Cardiac fibroblast (primary cell): ENCODE measurements at regions not wholly inside any gene's neighbourhood (a gene's known extent, or its start where the extent isn't known, plus 50 kb on each side); places are given as distances from the start of the nearest gene placed in this dataset.

Source experiments
- DNase-seq, 2 donors: peaks; one replicate each; pipeline versions ENCODE4 v3.0.0 to v3.0.0-alpha.2; 2010; ENCODE audit warnings: low read depth in 2 of 2
- H3K4me3 ChIP-seq, 2 donors: replicated peaks in 1 of 2; 1 replicate in 1 of 2; 2 replicates in 1 of 2; pipeline ENCODE4 v1.5.1; 2011; ENCODE audit warnings: low read depth in 2 of 2, low read length in 2 of 2, mild to moderate bottlenecking in 2 of 2, moderate library complexity in 1 of 2
- TF ChIP-seq, protein P1 (sequence below): IDR thresholded peaks from one replicate; pipeline ENCODE4 v1.5.1; 2011; ENCODE audit warnings: low read depth, mild to moderate bottlenecking, low read length, inconsistent platforms

GRCh38 chr22:47626428-47627390 lies 864.3 kb downstream of the TBC1D22A start:
- TF ChIP-seq, protein P1, sequence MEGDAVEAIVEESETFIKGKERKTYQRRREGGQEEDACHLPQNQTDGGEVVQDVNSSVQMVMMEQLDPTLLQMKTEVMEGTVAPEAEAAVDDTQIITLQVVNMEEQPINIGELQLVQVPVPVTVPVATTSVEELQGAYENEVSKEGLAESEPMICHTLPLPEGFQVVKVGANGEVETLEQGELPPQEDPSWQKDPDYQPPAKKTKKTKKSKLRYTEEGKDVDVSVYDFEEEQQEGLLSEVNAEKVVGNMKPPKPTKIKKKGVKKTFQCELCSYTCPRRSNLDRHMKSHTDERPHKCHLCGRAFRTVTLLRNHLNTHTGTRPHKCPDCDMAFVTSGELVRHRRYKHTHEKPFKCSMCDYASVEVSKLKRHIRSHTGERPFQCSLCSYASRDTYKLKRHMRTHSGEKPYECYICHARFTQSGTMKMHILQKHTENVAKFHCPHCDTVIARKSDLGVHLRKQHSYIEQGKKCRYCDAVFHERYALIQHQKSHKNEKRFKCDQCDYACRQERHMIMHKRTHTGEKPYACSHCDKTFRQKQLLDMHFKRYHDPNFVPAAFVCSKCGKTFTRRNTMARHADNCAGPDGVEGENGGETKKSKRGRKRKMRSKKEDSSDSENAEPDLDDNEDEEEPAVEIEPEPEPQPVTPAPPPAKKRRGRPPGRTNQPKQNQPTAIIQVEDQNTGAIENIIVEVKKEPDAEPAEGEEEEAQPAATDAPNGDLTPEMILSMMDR: no peak
- DNase-seq: no peak
- no peak overlapping the region for H3K4me3 ChIP-seq

DNA sequence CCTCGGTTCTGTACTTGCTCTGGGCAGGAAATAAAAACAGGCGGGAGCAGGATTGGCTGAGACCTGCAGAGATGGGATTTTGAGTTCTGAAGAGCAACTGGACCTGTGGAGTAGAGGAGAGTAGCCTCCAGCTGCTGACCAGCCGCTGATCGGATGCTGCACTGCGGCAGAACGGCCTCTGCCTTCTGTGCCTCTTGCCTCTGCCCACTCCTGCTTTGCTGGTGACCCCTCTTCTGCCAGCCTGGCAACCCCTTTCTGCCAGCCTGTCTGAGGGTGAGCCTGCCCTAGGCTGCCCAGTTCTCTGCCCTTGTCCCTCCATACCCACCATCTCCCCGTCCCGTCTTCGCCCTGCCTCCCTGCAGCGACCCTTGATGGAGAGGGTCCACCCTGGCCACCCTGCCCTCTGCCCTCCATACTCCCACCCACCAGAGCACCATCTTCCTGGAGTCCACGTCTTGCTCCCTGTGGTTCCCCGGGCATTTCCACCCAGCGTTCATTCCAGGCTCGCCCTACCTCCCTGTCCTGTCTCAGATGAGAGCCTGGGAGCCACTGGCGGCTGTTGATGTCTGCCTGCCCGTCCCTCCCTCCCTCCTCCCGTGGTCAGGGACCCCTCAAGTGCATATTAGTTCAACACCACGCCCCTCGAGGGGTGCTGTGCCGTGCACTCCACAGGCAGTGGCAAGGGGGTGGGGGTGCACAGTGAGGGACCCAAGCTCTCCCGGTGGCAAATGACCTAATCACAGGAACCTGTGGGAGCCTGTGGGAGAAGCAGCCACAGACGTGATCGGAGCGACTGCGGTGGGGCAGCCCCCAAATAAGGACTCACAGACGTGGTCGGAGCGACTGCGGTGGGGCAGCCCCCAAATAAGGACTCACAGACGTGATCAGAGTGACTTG lies 863.3 kb downstream of the TBC1D22A start:
- H3K4me3 ChIP-seq: no peak overlapping the region
- TF ChIP-seq, protein P1: no peak
- DNase-seq: no peak

GRCh38 chr22:47625013-47625385 lies 862.5 kb downstream of the TBC1D22A start:
- no peak overlapping the region for H3K4me3 ChIP-seq
- TF ChIP-seq, protein P1: no peak

DNA sequence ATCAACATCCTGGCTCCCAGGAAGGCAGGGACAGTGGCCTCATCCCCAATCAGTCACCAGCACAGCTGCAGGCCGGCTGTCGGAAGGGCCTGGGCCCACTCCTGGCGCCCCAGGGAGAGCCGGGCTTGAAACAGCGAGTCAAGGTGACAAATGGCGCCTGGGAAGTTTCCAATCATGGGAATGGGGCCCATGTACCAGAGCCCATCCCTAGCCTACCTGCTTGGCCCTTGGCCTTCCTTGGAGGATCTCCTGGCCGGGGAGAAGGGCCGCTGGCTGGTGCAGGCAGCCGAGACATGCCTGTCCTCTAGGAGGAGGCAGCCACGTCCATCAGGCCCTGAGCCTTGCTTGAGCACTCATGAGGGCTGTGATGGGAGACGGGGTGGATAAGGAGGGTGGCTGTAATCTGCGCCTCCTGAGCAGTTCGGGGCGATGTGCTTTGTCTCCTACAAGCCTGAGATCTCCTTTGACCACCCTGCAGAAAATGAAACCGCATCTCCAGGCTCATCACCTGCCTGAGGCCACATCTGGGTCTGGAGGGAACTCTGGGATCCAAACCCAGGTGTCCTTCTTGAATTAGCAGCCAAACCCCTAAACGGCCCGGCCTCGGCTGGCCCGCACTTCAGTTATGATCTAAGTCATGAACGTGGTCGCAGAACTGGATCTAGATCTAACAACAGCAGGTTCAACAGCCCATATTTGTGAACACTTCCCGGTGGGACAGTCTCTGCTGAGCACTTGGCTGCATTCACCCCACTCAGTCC lies 862.0 kb downstream of the TBC1D22A start:
- no peak overlapping the region for H3K4me3 ChIP-seq
- no peak for DNase-seq
- TF ChIP-seq, protein P1: no peak

More at GRCh38 chr22:47625013-47625385, 862.5 kb downstream of the TBC1D22A start:
- DNase-seq: no peak

- DNase-seq: no peak
- H3K4me3 ChIP-seq: no peak overlapping the region
- TF ChIP-seq, protein P1: no peak
These were observed 861.3 kb downstream of the TBC1D22A start for GRCh38 chr22:47623763-47624148.

DNA sequence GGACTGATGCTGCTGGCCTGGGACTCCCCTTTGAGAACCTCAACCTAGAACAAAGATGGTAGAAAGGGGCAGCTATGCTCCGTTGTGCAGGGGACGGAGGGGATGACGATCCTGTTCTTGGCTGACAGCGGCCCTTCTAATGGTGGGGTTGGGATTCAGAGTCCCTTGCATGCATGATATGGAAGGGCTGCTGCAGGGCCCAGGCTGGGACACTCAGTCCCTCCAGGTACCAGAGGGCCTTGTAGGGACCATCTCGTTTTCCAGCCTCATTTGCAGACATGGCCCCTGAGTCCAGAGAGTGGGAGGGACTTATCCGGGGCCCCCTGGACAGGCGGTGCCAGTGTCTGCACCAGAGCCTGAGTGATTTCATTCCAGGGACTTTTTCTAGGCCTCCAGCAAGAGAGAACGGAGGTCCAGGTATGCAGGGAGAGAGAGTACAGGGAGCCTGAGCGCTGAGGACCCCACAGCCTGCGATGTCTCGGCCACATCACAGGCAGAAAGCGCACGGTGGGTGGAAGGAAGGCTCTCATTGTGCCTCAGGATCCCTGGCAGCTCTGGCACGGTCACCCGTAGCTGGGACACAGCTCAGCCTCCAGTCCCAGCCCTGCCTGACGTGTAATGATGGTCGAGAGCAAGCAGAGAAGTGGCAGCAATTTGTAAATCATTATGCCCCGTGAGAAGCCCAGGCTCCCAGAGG lies 860.8 kb downstream of the TBC1D22A start:
- H3K4me3 ChIP-seq: no peak overlapping the region
- no peak for DNase-seq
- TF ChIP-seq, protein P1: no peak
